Nephron progenitor cell (in vitro differentiated cells): ENCODE measurements at regions not wholly inside any gene's neighbourhood (a gene's known extent, or its start where the extent isn't known, plus 50 kb on each side); places are given as distances from the start of the nearest gene placed in this dataset.

Experiments
- DNase-seq: peaks from one replicate; pipeline ENCODE4 v3.0.0; 2021
- H3K27ac Mint-ChIP-seq: 2 replicates; pipeline ENCODE4 v1.8.0; 2021; ENCODE audit warnings: mild to moderate bottlenecking, moderate library complexity, mixed read lengths
- H3K27me3 Mint-ChIP-seq: 2 replicates; pipeline ENCODE4 v1.8.0; 2021; ENCODE audit warnings: mild to moderate bottlenecking, low read depth, mixed read lengths; ENCODE audit not compliant: poor library complexity
- H3K36me3 Mint-ChIP-seq: 2 replicates; pipeline ENCODE4 v1.8.0; 2021; ENCODE audit warnings: low read depth, mixed read lengths
- H3K4me1 Mint-ChIP-seq: 2 replicates; pipeline ENCODE4 v1.8.0; 2021; ENCODE audit warnings: mixed read lengths
- H3K4me3 Mint-ChIP-seq: 2 replicates; pipeline ENCODE4 v1.8.0; 2021; ENCODE audit warnings: mild to moderate bottlenecking, moderate library complexity, mixed read lengths
- H3K9me3 Mint-ChIP-seq: 2 replicates; pipeline ENCODE4 v1.8.0; 2021; ENCODE audit warnings: mild to moderate bottlenecking, moderate library complexity, mixed read lengths
- TF ChIP-seq, protein P1 (sequence below): fragments of 200-600 bp; sonication (generic); IDR thresholded peaks from 2 replicates; pipeline ENCODE4 v1.5.0; 2021; ENCODE audit warnings: antibody characterized with exemption

DNA sequence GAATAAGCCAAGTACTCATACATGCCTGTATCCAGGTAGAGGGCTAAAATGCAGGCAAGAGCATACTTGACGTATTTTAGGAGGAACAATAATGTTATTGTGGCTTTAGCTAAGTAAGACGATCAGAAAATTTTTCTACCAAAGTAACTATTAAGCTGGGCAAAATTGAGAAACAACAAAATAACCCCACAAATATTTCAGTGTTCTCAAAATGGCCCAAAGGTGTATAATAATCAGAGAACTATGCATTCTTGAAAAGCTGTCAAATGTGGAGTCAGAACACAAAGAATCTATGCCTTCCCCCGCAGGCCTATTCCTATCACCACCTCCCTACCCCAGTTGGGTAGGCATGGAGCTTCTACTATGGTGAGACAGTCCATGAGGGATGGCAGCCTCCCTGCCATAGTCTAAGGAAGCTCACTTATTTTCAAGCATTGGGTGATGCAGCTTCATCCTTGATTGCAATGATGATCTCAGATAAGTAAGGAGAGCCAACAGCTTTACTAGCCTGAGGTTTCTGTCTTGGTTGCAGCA, 1132.5 kb upstream of the SPRY2 start:
- H3K4me3 Mint-ChIP-seq, result no peak overlapping the region
- no peaks in the 10 kb centered on the region for H3K36me3 Mint-ChIP-seq
- TF ChIP-seq, protein P1, sequence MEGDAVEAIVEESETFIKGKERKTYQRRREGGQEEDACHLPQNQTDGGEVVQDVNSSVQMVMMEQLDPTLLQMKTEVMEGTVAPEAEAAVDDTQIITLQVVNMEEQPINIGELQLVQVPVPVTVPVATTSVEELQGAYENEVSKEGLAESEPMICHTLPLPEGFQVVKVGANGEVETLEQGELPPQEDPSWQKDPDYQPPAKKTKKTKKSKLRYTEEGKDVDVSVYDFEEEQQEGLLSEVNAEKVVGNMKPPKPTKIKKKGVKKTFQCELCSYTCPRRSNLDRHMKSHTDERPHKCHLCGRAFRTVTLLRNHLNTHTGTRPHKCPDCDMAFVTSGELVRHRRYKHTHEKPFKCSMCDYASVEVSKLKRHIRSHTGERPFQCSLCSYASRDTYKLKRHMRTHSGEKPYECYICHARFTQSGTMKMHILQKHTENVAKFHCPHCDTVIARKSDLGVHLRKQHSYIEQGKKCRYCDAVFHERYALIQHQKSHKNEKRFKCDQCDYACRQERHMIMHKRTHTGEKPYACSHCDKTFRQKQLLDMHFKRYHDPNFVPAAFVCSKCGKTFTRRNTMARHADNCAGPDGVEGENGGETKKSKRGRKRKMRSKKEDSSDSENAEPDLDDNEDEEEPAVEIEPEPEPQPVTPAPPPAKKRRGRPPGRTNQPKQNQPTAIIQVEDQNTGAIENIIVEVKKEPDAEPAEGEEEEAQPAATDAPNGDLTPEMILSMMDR, result no peak
- no peaks in the 10 kb centered on the region for H3K4me1 Mint-ChIP-seq
- DNase-seq, result no peak
- H3K27me3 Mint-ChIP-seq, result peaks cover 2% of the 10 kb centered on the region
- peaks cover 3% of the 10 kb centered on the region for H3K9me3 Mint-ChIP-seq
- H3K27ac Mint-ChIP-seq, result no peak overlapping the region

DNA sequence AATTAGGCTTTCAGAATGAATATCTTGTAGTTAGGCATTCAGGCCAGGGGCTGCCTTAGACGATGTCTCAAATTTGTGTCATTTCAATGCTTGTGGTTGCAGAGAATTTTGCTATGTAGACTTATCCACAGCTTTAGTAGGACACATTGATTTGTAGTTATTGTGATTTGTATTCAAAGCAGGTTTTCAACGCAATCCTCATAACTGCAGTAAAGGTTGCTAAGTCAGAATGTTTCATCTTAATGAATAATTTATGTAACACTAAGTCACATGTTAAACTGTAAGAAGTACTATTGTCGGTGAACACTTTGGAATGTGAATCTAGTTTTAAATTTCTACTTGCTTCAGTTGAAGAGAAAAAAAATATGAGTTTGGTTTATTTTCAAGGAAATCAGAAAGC, 1117.2 kb upstream of the SPRY2 start:
- peaks cover 3% of the 10 kb centered on the region for H3K9me3 Mint-ChIP-seq
- H3K4me1 Mint-ChIP-seq, result no peaks in the 10 kb centered on the region
- H3K27ac Mint-ChIP-seq, result no peak overlapping the region
- H3K27me3 Mint-ChIP-seq, result no peaks in the 10 kb centered on the region
- TF ChIP-seq, protein P1, result no peak
- no peaks in the 10 kb centered on the region for H3K36me3 Mint-ChIP-seq
- no peak for DNase-seq
- H3K4me3 Mint-ChIP-seq, result no peak overlapping the region

DNA sequence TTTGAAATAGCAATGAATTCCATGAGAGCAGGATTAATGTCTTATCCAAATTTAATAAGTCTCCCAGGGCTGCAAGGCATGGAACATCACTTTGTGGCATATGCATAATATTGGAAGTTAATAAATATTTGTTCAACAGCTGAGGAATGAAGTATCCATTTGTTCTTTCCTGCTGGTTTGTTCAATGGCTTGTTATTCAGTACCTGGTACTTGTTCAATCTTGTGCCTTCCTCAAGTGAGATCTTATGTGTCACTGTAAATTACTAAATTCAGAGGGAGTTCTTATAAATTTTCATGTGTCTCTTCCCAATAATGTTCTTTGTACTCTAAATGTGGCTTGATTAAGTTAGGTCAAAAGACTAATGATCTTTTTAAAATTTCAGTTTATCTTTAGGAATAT, 1105.5 kb upstream of the SPRY2 start:
- TF ChIP-seq, protein P1, result no peak
- H3K9me3 Mint-ChIP-seq, result no peaks in the 10 kb centered on the region

DNA sequence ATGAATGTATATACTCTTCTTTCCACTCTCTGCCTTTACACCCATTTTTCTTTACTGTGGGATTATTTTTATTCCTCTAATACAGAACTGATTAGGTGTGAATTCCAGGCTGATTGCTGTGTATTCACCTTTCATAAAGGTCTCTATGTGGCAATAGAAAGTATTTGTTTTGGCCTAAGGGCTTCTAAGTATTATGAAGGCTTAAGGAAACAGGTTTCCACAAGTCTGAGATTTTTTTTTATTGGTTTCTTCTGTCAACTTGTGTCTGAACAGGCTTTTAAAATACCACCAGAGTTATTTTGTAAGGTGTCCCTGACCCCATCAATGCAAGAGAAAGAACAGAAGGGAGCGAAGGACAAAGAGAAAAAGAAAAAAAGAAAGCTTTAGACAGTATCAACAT, 1102.0 kb upstream of the SPRY2 start:
- Mint-ChIP-seq H3K4me3 (no peak overlapping the region), H3K9me3 (no peaks in the 10 kb centered on the region), H3K36me3 (no peaks in the 10 kb centered on the region), H3K4me1 (peaks cover 4% of the 10 kb centered on the region), H3K27ac (no peak overlapping the region), H3K27me3 (no peaks in the 10 kb centered on the region)
- TF ChIP-seq, protein P1, result no peak
- no peak for DNase-seq

More for the DNA sequence above, 1105.5 kb upstream of the SPRY2 start:
- Mint-ChIP-seq H3K27me3 (no peaks in the 10 kb centered on the region), H3K36me3 (no peaks in the 10 kb centered on the region), H3K27ac (no peak overlapping the region), H3K4me3 (no peak overlapping the region), H3K4me1 (peaks cover 4% of the 10 kb centered on the region)
- no peak for DNase-seq

DNA sequence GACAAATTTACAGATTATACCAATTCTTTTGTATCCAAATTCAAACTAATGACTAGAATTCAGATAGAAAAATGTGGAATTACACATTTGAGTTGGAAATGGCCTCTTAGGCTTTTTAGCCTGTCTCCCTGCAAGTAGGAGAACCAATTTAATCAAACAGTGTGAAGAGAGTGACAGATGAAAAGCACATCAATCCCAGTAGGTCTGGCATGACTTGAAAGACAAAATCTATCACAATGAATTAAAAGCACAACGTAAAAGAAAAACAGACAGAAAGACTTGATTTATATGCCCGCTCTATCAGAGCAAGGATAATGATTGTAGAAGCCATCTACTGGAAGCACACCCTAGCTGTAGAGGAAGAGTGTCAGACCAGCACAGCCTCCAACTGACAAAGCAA, 1084.4 kb upstream of the SPRY2 start:
- H3K27me3 Mint-ChIP-seq, result no peaks in the 10 kb centered on the region
- TF ChIP-seq, protein P1, result no peak
- peaks cover 5% of the 10 kb centered on the region for H3K4me1 Mint-ChIP-seq
- no peak for DNase-seq
- peaks cover 5% of the 10 kb centered on the region for H3K36me3 Mint-ChIP-seq
- no peak overlapping the region for H3K4me3 Mint-ChIP-seq
- peaks cover 8% of the 10 kb centered on the region for H3K9me3 Mint-ChIP-seq
- no peak overlapping the region for H3K27ac Mint-ChIP-seq

DNA sequence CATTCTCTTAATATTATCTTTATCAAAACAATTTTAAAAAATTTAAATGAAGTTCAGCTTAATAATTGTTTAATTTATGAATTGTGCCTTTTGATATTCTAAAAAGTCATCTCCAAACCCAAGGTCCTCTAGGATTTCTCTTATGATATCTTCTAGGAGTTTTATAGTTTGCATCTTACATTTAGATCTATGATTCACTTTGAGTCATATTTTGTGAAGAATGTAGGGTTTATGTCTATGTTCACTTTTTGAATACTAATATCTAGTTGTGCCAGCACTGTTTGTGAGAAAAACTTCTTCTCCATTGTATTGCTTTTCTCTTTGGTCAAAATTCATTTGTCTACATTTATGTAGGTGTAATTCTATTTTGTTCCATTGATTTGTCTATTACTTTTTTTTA, 1068.4 kb upstream of the SPRY2 start:
- no peak for DNase-seq
- Mint-ChIP-seq H3K27me3 (no peaks in the 10 kb centered on the region), H3K4me3 (no peak overlapping the region), H3K27ac (no peak overlapping the region), H3K9me3 (no peaks in the 10 kb centered on the region), H3K36me3 (no peaks in the 10 kb centered on the region), H3K4me1 (no peaks in the 10 kb centered on the region)
- TF ChIP-seq, protein P1, result no peak
